DOHH2 (cell line): ENCODE measurements at regions not wholly inside any gene's neighbourhood (a gene's known extent, or its start where the extent isn't known, plus 50 kb on each side); places are given as distances from the start of the nearest gene placed in this dataset.

ENCODE experiments used
- H3F3A ChIP-seq: fragments of 200-600 bp; sonication (generic), shearing (Covaris generic); 2 replicates; pipeline ENCODE4 v1.6.0; 2016; ENCODE audit warnings: antibody characterized with exemption, mild to moderate bottlenecking; ENCODE audit not compliant: control insufficient read depth, insufficient read depth
- H3K27ac ChIP-seq: fragments of 200-600 bp; sonication (generic); 2 replicates; pipeline ENCODE4 v1.5.1; 2014; ENCODE audit warnings: low read depth, mild to moderate bottlenecking, low read length, moderate library complexity
- H3K27me3 ChIP-seq: fragments of 200-600 bp; sonication (generic); 2 replicates; pipeline ENCODE4 v1.6.1; 2014; ENCODE audit warnings: mild to moderate bottlenecking, low read length, mixed read lengths; ENCODE audit not compliant: control insufficient read depth
- H3K36me3 ChIP-seq: fragments of 200-600 bp; sonication (generic); 2 replicates; pipeline ENCODE4 v1.6.1; 2014; ENCODE audit warnings: mild to moderate bottlenecking, low read length, moderate library complexity, mixed read lengths; ENCODE audit not compliant: control insufficient read depth
- H3K4me1 ChIP-seq: fragments of 200-600 bp; sonication (generic); 2 replicates; pipeline ENCODE4 v1.6.1; 2014; ENCODE audit warnings: mild to moderate bottlenecking, low read length, mixed read lengths; ENCODE audit not compliant: control insufficient read depth
- H3K4me2 ChIP-seq: fragments of 200-600 bp; sonication (generic); 2 replicates; pipeline ENCODE4 v1.6.0; 2014; ENCODE audit warnings: mild to moderate bottlenecking, low read length, moderate library complexity
- H3K4me3 ChIP-seq: fragments of 200-600 bp; sonication (generic); 2 replicates; pipeline ENCODE4 v1.5.1; 2014; ENCODE audit warnings: mild to moderate bottlenecking, low read length, mixed read lengths
- H3K79me2 ChIP-seq: fragments of 200-600 bp; sonication (generic); 2 replicates; pipeline ENCODE4 v1.6.1; 2014; ENCODE audit warnings: mild to moderate bottlenecking, low read length, mixed read lengths; ENCODE audit not compliant: control insufficient read depth
- H3K9me2 ChIP-seq: fragments of 200-600 bp; sonication (generic); replicated peaks from 2 replicates; pipeline ENCODE4 v1.6.1; 2014; ENCODE audit warnings: mild to moderate bottlenecking, low read length, mixed read lengths; ENCODE audit not compliant: control insufficient read depth
- H3K9me3 ChIP-seq: fragments of 200-600 bp; sonication (generic); 2 replicates; pipeline ENCODE4 v1.6.1; 2014; ENCODE audit warnings: antibody characterized with exemption, low read length, mixed read lengths; ENCODE audit not compliant: control insufficient read depth, insufficient read depth
- H4K20me1 ChIP-seq: fragments of 200-600 bp; sonication (generic); 2 replicates; pipeline ENCODE4 v1.6.0; 2014; ENCODE audit warnings: low read depth, mild to moderate bottlenecking, antibody characterized with exemption, low read length, moderate library complexity; ENCODE audit not compliant: control insufficient read depth, insufficient read depth
- EZH2phosphoT487 ChIP-seq: fragments of 200-600 bp; sonication (generic); IDR thresholded peaks from 2 replicates; pipeline ENCODE4 v1.6.1; 2017; ENCODE audit warnings: borderline replicate concordance, mild to moderate bottlenecking, antibody characterized with exemption, low read length, moderate library complexity, mixed read lengths
- TF ChIP-seq, protein P1 (sequence below): fragments of 200-600 bp; sonication (generic); IDR thresholded peaks from one replicate; pipeline ENCODE4 v1.5.1; 2014; ENCODE audit warnings: antibody characterized with exemption, mild to moderate bottlenecking, low read depth, low read length; ENCODE audit not compliant: poor library complexity, severe bottlenecking

DNA sequence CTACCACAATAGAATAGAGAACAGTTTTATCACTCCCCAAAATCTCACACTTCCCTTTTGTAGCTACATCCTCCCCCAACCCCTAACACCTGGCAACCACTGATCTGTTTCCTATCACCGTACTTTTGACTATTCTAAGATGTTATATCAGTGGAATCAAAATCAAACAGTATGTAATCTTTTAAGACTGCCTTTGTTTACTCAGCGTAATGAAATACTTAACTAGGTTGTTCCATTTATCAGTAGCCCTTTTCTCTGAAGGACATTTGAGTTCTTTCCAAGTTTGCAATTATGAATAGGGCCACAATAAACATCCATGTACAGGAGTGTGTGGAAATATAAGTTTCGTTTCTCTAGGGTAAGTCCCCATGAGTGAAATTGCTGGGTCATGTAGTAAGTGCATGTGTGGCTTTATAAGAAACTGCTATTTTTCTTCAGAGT lies 372.3 kb downstream of the SV2B start:
- no peaks in the 10 kb centered on the region for H3F3A ChIP-seq
- no peak overlapping the region for H3K27ac ChIP-seq
- H4K20me1 ChIP-seq: no peaks in the 10 kb centered on the region
- no peaks in the 10 kb centered on the region for H3K9me3 ChIP-seq
- no peaks in the 10 kb centered on the region for H3K36me3 ChIP-seq
- H3K4me3 ChIP-seq: no peak overlapping the region
- no peaks in the 10 kb centered on the region for H3K4me1 ChIP-seq
- H3K27me3 ChIP-seq: no peaks in the 10 kb centered on the region
- H3K79me2 ChIP-seq: no peaks in the 10 kb centered on the region
- H3K9me2 ChIP-seq: no peaks in the 10 kb centered on the region
- no peak overlapping the region for H3K4me2 ChIP-seq
- TF ChIP-seq EZH2phosphoT487: no peak
- TF ChIP-seq, protein P1, sequence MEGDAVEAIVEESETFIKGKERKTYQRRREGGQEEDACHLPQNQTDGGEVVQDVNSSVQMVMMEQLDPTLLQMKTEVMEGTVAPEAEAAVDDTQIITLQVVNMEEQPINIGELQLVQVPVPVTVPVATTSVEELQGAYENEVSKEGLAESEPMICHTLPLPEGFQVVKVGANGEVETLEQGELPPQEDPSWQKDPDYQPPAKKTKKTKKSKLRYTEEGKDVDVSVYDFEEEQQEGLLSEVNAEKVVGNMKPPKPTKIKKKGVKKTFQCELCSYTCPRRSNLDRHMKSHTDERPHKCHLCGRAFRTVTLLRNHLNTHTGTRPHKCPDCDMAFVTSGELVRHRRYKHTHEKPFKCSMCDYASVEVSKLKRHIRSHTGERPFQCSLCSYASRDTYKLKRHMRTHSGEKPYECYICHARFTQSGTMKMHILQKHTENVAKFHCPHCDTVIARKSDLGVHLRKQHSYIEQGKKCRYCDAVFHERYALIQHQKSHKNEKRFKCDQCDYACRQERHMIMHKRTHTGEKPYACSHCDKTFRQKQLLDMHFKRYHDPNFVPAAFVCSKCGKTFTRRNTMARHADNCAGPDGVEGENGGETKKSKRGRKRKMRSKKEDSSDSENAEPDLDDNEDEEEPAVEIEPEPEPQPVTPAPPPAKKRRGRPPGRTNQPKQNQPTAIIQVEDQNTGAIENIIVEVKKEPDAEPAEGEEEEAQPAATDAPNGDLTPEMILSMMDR: no peak

DNA sequence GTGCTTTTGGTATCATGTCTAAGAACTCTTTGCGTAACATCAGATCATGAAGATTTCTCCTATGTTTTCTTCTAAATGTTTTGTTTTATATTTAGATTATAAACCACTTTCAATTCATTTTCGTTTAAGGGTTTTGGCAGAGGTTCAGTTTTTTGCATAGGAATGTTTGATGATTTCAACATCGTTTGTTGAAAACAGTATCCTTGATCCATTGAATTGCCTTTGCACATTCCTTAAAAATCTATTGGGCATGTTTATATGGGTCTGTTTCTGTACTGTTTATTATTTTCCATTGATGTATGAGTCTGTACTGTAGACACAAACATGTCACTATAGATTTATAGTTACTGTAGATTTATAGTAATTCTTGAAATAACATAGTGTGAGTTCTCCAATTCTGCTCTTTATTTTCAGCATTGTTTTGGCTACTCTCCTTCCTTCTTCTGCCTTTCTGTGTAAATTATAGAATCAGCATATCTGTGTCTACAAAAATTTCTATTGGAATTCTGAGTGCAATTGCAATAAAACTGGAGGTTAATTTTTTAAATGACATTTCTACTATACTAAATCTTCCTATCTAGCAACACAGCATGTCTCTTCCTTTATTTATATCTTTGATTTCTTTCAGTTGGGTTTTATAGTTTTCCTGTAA lies 374.0 kb downstream of the SV2B start:
- no peak overlapping the region for H3K4me2 ChIP-seq
- H3K79me2 ChIP-seq: no peaks in the 10 kb centered on the region
- no peaks in the 10 kb centered on the region for H3K9me2 ChIP-seq
- H3K4me3 ChIP-seq: no peak overlapping the region
- no peaks in the 10 kb centered on the region for H3K36me3 ChIP-seq
- no peaks in the 10 kb centered on the region for H3K27me3 ChIP-seq
- no peaks in the 10 kb centered on the region for H4K20me1 ChIP-seq
- H3K9me3 ChIP-seq: no peaks in the 10 kb centered on the region
- H3K4me1 ChIP-seq: no peaks in the 10 kb centered on the region
- H3F3A ChIP-seq: no peaks in the 10 kb centered on the region
- no peak for TF ChIP-seq EZH2phosphoT487
- TF ChIP-seq, protein P1: no peak
- H3K27ac ChIP-seq: no peak overlapping the region

DNA sequence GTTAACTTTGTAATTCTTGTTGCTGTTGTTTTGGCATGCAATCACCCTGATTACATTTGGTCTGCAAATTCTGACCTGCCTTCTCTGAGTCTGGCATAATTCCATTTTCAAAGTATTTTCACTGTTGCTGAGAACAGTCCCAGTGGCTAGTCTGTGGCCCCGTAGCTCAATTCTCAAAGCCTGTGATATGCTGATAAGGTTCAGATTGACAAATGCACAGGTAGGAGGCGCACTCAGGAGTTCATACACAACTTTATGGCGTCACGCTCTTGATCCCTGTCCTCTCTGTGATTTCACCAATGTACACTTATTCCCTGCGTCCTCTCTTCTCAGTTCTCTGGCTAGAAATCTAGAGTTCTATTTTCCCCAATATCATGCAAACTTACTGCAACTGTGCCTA lies 376.6 kb upstream of the SLCO3A1 start:
- H3F3A ChIP-seq: no peaks in the 10 kb centered on the region
- no peaks in the 10 kb centered on the region for H3K4me1 ChIP-seq
- H3K4me2 ChIP-seq: no peak overlapping the region
- TF ChIP-seq EZH2phosphoT487: no peak
- TF ChIP-seq, protein P1: no peak
- H3K27me3 ChIP-seq: no peaks in the 10 kb centered on the region
- no peak overlapping the region for H3K4me3 ChIP-seq
- H3K9me3 ChIP-seq: no peaks in the 10 kb centered on the region
- H3K79me2 ChIP-seq: no peaks in the 10 kb centered on the region
- H3K27ac ChIP-seq: no peak overlapping the region
- H4K20me1 ChIP-seq: no peaks in the 10 kb centered on the region
- H3K9me2 ChIP-seq: no peaks in the 10 kb centered on the region
- no peaks in the 10 kb centered on the region for H3K36me3 ChIP-seq
